ENCODE measurements at regions not wholly inside any gene's neighbourhood (a gene's known extent, or its start where the extent isn't known, plus 50 kb on each side); places are given as distances from the start of the nearest gene placed in this dataset.

DNA sequence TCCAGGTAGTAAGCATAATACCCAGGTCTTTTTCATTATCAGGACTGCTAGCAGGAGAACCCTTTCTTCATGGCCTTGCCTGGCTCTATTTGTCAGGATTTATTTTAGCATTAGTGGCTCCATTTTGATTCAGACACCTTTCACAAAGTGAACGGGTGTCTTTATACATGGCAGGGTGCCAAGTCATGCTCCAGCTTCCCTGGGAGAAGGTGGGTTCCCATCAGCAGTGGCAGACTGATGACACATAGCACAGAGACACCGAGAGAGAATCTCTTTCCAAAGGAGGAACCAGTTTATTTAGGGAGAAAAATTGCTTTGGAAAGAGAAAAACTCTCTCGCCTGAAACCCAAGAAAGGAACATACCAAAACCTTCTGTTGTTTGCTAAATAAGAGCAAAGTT is 135.3 kb upstream of the TMTC4 start:
- H3K36me3 Mint-ChIP-seq (ENCODE audit: unreplicated experiment): no peaks in the 10 kb centered on the region
- no peak for DNase-seq (ENCODE audit: extremely low spot score, unreplicated experiment)
- no peak overlapping the region for H3K4me3 Mint-ChIP-seq (ENCODE audit: unreplicated experiment)
- peaks cover 55% of the 10 kb centered on the region for H3K27me3 Mint-ChIP-seq (ENCODE audit: unreplicated experiment)
- TF ChIP-seq, protein P1, sequence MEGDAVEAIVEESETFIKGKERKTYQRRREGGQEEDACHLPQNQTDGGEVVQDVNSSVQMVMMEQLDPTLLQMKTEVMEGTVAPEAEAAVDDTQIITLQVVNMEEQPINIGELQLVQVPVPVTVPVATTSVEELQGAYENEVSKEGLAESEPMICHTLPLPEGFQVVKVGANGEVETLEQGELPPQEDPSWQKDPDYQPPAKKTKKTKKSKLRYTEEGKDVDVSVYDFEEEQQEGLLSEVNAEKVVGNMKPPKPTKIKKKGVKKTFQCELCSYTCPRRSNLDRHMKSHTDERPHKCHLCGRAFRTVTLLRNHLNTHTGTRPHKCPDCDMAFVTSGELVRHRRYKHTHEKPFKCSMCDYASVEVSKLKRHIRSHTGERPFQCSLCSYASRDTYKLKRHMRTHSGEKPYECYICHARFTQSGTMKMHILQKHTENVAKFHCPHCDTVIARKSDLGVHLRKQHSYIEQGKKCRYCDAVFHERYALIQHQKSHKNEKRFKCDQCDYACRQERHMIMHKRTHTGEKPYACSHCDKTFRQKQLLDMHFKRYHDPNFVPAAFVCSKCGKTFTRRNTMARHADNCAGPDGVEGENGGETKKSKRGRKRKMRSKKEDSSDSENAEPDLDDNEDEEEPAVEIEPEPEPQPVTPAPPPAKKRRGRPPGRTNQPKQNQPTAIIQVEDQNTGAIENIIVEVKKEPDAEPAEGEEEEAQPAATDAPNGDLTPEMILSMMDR (IDR thresholded peaks at IDR 0.05): no peak
- H3K4me1 Mint-ChIP-seq (ENCODE audit: unreplicated experiment): no peaks in the 10 kb centered on the region
- H3K27ac Mint-ChIP-seq (ENCODE audit: unreplicated experiment): no peak overlapping the region
- H3K9me3 Mint-ChIP-seq (ENCODE audit: unreplicated experiment): no peaks in the 10 kb centered on the region

DNA sequence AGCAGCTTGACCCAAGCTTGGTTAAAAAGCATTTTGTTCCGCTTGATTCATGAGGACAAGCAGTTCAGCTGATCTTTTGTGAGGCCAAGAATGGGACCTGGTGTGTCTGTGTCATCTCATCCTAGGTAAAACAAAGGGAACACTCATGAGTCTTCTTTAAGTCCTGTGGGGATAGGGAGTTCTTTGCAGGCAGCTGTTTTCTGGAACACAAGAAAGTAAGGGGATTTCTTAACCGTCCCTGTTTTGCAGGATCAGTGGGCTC is 134.5 kb upstream of the TMTC4 start:
- no peak overlapping the region for H3K27ac Mint-ChIP-seq (ENCODE audit: unreplicated experiment)
- peaks cover 57% of the 10 kb centered on the region for H3K27me3 Mint-ChIP-seq (ENCODE audit: unreplicated experiment)
- H3K9me3 Mint-ChIP-seq (ENCODE audit: unreplicated experiment): no peaks in the 10 kb centered on the region

DNA sequence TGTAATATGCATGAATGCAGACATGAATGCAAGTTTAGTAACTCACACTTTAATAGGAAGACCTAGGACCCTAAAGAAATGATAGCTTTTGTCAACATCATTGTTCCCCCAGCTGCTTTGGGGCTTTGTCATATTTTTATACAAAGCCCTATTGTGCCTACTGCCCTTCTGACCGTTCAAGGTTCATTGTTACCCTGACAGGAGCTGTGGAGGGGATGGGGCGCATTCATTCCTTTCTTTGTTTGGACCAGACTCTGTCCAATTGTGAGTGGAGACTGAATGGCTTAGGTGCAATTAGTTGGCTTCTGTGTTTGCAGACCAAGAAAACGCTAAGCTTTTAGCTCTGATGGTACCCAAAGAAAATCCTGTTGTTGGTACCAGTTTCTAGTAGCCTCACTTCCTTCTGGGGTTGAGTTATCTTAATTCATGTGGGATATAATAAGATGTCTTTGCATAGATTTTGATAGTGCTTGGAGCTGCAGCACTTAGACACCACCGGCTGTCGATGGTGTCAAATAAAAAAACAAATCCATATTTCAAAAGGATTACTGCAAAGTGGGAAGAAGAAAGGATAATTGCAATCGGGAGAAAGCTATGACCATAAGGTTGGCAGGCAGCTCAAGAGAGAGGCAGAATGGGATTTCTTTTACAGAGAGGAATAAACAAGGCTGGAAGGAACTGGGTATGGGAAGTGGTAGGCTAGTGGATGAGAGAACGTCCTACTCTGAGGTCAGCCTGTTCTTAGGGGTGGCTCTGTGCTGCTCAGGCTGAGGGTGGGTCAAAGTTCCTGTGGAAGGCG is 133.9 kb upstream of the TMTC4 start:
- no peak overlapping the region for H3K27ac Mint-ChIP-seq (ENCODE audit: unreplicated experiment)
- DNase-seq (ENCODE audit: extremely low spot score, unreplicated experiment): no peak
- no peaks in the 10 kb centered on the region for H3K36me3 Mint-ChIP-seq (ENCODE audit: unreplicated experiment)
- no peak overlapping the region for H3K4me3 Mint-ChIP-seq (ENCODE audit: unreplicated experiment)
- TF ChIP-seq, protein P1 (IDR thresholded peaks at IDR 0.05): no peak
- no peaks in the 10 kb centered on the region for H3K9me3 Mint-ChIP-seq (ENCODE audit: unreplicated experiment)
- H3K27me3 Mint-ChIP-seq (ENCODE audit: unreplicated experiment): peaks cover 57% of the 10 kb centered on the region
- no peaks in the 10 kb centered on the region for H3K4me1 Mint-ChIP-seq (ENCODE audit: unreplicated experiment)

More for the DNA sequence above, 134.5 kb upstream of the TMTC4 start:
- no peaks in the 10 kb centered on the region for H3K4me1 Mint-ChIP-seq (ENCODE audit: unreplicated experiment)
- DNase-seq (ENCODE audit: extremely low spot score, unreplicated experiment): no peak
- no peaks in the 10 kb centered on the region for H3K36me3 Mint-ChIP-seq (ENCODE audit: unreplicated experiment)
- TF ChIP-seq, protein P1 (IDR thresholded peaks at IDR 0.05): no peak
- H3K4me3 Mint-ChIP-seq (ENCODE audit: unreplicated experiment): no peak overlapping the region

DNA sequence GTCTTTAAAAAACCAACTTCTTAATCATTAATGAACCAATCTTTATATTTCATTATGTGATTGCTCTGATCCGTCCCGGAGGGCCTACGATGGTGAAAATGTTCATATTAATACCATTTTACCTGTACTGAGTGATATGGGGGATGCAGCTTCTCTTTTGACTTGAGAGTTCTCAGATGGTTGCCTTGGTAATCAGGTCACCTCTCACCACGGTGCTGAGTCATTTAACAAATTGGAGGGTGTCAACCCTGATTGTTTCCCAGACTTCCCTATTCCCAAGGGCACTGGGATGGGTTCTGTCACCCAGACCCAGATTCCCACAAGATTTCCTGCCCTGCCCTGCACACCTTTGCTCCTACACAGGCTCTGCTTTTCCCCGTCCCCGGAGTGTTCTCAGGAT is 128.5 kb upstream of the TMTC4 start:
- Mint-ChIP-seq H3K4me1 (ENCODE audit: unreplicated experiment) (no peaks in the 10 kb centered on the region), H3K36me3 (ENCODE audit: unreplicated experiment) (no peaks in the 10 kb centered on the region), H3K9me3 (ENCODE audit: unreplicated experiment) (no peaks in the 10 kb centered on the region), H3K27me3 (ENCODE audit: unreplicated experiment) (peaks cover 22% of the 10 kb centered on the region), H3K4me3 (ENCODE audit: unreplicated experiment) (no peak overlapping the region), H3K27ac (ENCODE audit: unreplicated experiment) (no peak overlapping the region)
- no peak for DNase-seq (ENCODE audit: extremely low spot score, unreplicated experiment)
- TF ChIP-seq, protein P1 (IDR thresholded peaks at IDR 0.05): no peak

DNA sequence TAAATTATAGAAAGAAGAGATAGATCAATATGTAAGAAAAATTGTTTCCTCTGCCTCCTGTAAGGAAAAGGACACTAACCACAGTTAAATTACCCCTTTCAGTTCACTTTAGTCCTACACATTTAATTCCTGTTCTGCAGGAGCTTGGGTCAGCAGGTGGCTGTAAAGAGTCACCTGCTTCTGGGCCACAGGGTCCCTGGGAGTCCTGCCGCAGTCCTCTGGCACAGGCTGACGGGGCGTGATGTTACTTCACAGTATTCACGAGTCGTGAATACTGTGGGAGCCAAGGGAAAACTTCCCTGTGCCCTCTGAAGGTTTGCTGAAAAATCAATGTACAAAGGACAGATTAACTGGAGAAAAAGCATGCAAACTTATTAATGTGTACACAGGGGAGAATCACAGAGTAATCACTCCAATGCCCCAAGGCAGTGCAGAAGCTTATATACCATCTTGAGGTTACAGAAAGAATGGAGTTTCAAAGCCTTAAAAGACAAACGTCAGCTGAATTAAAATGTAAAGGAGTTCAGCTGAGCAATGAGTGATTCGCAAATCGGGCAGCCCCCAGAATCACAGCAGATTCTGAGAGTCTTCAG is 125.8 kb upstream of the TMTC4 start:
- H3K4me1 Mint-ChIP-seq (ENCODE audit: unreplicated experiment): no peaks in the 10 kb centered on the region
- peaks cover 2% of the 10 kb centered on the region for H3K27me3 Mint-ChIP-seq (ENCODE audit: unreplicated experiment)
- peaks cover 4% of the 10 kb centered on the region for H3K9me3 Mint-ChIP-seq (ENCODE audit: unreplicated experiment)
- no peak overlapping the region for H3K4me3 Mint-ChIP-seq (ENCODE audit: unreplicated experiment)
- H3K36me3 Mint-ChIP-seq (ENCODE audit: unreplicated experiment): no peaks in the 10 kb centered on the region
- TF ChIP-seq, protein P1 (IDR thresholded peaks at IDR 0.05): no peak
- no peak for DNase-seq (ENCODE audit: extremely low spot score, unreplicated experiment)
- H3K27ac Mint-ChIP-seq (ENCODE audit: unreplicated experiment): no peak overlapping the region

Measured in osteocyte (in vitro differentiated cells).